Panc1 (cell line): ENCODE measurements at regions not wholly inside any gene's neighbourhood (a gene's known extent, or its start where the extent isn't known, plus 50 kb on each side); places are given as distances from the start of the nearest gene placed in this dataset.

Source experiments
- ATAC-seq: fragments of 200-7000 bp; cut with Tn5 transposase; 2 replicates; pipeline ENCODE4 v1.9.1; 2020; ENCODE audit warnings: mild to moderate bottlenecking, moderate library complexity
- BruUV-seq: library from RNA; stranded (reverse); fragments of 400-500 nt; replicated peaks from 2 replicates; lab custom pipeline; 2021; lab: Mats Ljungman, UMichigan
- CTCF ChIA-PET: fragments of 300-600 bp; sonication (Branson Sonifier 250); formaldehyde crosslinking; loops from one replicate; lab custom pipeline; 2022; ENCODE audit warnings: antibody characterized with exemption; lab: Charles Lee
- POLR2A ChIA-PET: fragments of 300-600 bp; sonication (Branson Sonifier 250); formaldehyde crosslinking; loops from one replicate; lab custom pipeline; 2022; ENCODE audit warnings: antibody characterized with exemption; lab: Charles Lee
- DNase-seq: peaks from one replicate; pipeline ENCODE4 v3.0.0-alpha.2; 2010; ENCODE audit warnings: low read depth, low spot score
- H3K27ac ChIP-seq: 2 replicates; pipeline ENCODE4 v1.5.1; 2011; ENCODE audit warnings: mild to moderate bottlenecking, low read length, inconsistent platforms
- H3K27me3 ChIP-seq: fragments of 200-500 bp; sonication (Bioruptor generic); 2 replicates; pipeline ENCODE4 v1.6.0; 2014; ENCODE audit warnings: low read length, inconsistent platforms; ENCODE audit not compliant: control insufficient read depth, insufficient read depth
- H3K36me3 ChIP-seq: fragments of 200-500 bp; sonication (Bioruptor generic); 2 replicates; pipeline ENCODE4 v1.5.1; 2014; ENCODE audit warnings: inconsistent platforms, mild to moderate bottlenecking, low read length, moderate library complexity; ENCODE audit not compliant: control insufficient read depth, insufficient read depth
- H3K4me1 ChIP-seq: 2 replicates; pipeline ENCODE4 v1.5.1; 2011; ENCODE audit warnings: inconsistent platforms, mild to moderate bottlenecking, low read length, moderate library complexity; ENCODE audit not compliant: control insufficient read depth, insufficient read depth
- H3K4me3 ChIP-seq, 2 experiments: 2 replicates each; pipeline ENCODE4 v1.5.1; 2011 to 2012; ENCODE audit warnings: low read depth in 2 of 2, low read length in 2 of 2, mild to moderate bottlenecking in 2 of 2, inconsistent platforms in 1 of 2, moderate library complexity in 1 of 2
- H3K9me3 ChIP-seq: fragments of 200-500 bp; sonication (Bioruptor generic); 2 replicates; pipeline ENCODE4 v1.5.1; 2014; ENCODE audit warnings: low read depth, mild to moderate bottlenecking, inconsistent platforms, low read length, moderate library complexity; ENCODE audit not compliant: control insufficient read depth, insufficient read depth
- POLR2AphosphoS5 ChIP-seq: IDR thresholded peaks from 2 replicates; pipeline ENCODE4 v1.6.1; 2012; ENCODE audit warnings: mild to moderate bottlenecking, low read depth, low read length, moderate library complexity
- SIN3A ChIP-seq: IDR thresholded peaks from 2 replicates; pipeline ENCODE4 v1.6.1; 2012; ENCODE audit warnings: low read depth, mild to moderate bottlenecking, low read length, moderate library complexity, borderline replicate concordance; ENCODE audit not compliant: insufficient read depth
- TCF7L2 ChIP-seq: IDR thresholded peaks from 2 replicates; pipeline ENCODE4 v1.6.1; 2011; ENCODE audit warnings: mild to moderate bottlenecking, low read depth, low read length, inconsistent platforms
- in situ Hi-C: cut with HindIII; loops from 2 replicates; pipeline ENCODE4 v1.10.0; 2016; ENCODE audit warnings: low sequenced_read_pairs, low pct_unique_long_range_greater_than_20kb
- intact Hi-C: fragments of 100-400 bp; cut with micrococcal nuclease; formaldehyde crosslinking; loops from one replicate; pipeline ENCODE4 v1.10.0; 2022; ENCODE audit not compliant: unreplicated experiment
- TF ChIP-seq, protein P1 (sequence below), 2 experiments: IDR thresholded peaks; 2 replicates each; pipeline ENCODE4 v1.6.1; 2011 to 2012; ENCODE audit warnings: low read depth in 2 of 2, control low read depth in 1 of 2, low read length in 1 of 2, mild to moderate bottlenecking in 1 of 2, moderate library complexity in 1 of 2; ENCODE audit not compliant: insufficient read depth in 1 of 2
- TF ChIP-seq, protein P2 (sequence below): fragments of 450-650 bp; IDR thresholded peaks from 2 replicates; pipeline ENCODE4 v1.5.1; 2017; ENCODE audit warnings: mild to moderate bottlenecking

DNA sequence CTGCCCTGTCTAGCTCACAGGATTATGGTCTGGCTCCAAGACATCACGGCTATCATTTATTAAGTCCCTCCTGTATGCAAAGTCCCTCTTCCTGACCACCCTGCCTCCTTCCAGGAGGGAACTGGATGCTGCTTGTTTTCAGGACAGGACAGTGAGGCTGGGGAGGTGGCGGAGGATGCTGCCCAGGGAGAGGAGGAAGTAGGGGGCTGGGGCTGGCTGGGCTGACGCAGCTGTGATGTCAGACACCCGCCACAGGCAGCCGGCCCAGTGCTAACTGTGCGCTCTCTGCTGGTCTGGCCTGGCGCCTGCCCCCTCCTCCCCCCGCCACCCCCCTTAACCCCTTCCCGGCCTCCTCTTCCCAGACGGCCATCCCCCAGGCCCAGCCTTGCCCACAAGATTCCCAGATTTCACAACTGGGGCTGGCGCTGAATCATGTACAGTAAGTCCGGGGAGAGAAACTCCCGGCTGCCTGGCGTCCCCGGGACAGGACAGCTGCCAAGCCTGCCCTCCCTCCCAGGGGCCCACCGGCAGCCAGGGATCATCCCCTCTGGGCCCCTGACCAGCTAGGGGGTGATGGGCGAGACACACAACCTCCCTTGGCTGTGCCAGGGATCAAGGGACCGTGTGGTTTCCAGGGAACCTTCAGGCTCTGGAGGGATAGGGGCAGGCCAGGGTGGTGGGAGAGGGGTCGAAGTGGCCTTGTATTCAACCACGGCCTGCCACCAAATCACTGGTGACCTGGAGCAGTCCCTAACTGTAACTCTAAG lies 118.1 kb downstream of the CEBPB start:
- Histone ChIP-seq H3K27me3 (no peaks in the 10 kb centered on the region), H3K4me1 (peaks cover 58% of the 10 kb centered on the region), H3K27ac (peak overlapping the region; percentile 84), H3K9me3 (no peaks in the 10 kb centered on the region), H3K4me3 (peak overlapping the region; percentile 22 to 54), H3K36me3 (no peaks in the 10 kb centered on the region)
- TF ChIP-seq TCF7L2, result no peak
- no peak for TF ChIP-seq POLR2AphosphoS5
- TF ChIP-seq, protein P1, sequence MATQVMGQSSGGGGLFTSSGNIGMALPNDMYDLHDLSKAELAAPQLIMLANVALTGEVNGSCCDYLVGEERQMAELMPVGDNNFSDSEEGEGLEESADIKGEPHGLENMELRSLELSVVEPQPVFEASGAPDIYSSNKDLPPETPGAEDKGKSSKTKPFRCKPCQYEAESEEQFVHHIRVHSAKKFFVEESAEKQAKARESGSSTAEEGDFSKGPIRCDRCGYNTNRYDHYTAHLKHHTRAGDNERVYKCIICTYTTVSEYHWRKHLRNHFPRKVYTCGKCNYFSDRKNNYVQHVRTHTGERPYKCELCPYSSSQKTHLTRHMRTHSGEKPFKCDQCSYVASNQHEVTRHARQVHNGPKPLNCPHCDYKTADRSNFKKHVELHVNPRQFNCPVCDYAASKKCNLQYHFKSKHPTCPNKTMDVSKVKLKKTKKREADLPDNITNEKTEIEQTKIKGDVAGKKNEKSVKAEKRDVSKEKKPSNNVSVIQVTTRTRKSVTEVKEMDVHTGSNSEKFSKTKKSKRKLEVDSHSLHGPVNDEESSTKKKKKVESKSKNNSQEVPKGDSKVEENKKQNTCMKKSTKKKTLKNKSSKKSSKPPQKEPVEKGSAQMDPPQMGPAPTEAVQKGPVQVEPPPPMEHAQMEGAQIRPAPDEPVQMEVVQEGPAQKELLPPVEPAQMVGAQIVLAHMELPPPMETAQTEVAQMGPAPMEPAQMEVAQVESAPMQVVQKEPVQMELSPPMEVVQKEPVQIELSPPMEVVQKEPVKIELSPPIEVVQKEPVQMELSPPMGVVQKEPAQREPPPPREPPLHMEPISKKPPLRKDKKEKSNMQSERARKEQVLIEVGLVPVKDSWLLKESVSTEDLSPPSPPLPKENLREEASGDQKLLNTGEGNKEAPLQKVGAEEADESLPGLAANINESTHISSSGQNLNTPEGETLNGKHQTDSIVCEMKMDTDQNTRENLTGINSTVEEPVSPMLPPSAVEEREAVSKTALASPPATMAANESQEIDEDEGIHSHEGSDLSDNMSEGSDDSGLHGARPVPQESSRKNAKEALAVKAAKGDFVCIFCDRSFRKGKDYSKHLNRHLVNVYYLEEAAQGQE (IDR thresholded peaks at IDR 0.05; ENCODE audit: insufficient read depth in 1 of 2, low read depth in 2 of 2, low read length in 1 of 2), result no peak
- in situ Hi-C loops (no loop called here), intact Hi-C loops (no loop called here)
- peak; percentile 30 for DNase-seq
- CTCF ChIA-PET, result interaction anchor here (0.6 kb wide), 1 partner anchor 30 kb away, joined by 3 read pairs; no protein-coding TSS in a partner anchor
- POLR2A ChIA-PET, result interaction anchor here (0.5 to 0.6 kb wide), 2 partner anchors 63 to 138 kb away, joined by 4 read pairs; no protein-coding TSS in a partner anchor
- ATAC-seq, result peak; percentile 78
- no TSS peak for BruUV-seq

DNA sequence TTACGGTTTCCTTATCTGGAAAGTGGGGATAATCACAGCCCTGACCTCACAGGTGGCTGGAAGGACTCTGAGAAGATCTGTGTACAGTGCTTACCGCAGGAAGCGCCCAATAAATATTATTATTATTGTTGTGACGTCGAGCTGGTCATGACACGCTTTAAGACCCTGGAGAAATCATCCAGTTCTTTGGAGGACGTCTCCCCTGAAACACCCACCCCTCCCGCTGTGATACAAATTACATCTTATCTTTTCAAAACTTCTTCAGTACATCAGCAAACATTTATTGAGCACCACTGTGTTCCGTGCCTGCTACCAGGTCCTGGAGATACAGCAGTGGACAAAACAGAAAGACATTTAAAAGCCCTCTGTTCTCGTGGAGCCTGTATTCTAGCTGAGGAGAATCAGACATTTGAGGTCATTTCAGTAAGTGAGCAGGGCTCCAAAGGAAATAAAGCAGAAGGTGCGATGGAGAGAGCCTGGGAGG lies 118.7 kb downstream of the CEBPB start:
- POLR2A ChIA-PET, result no interaction called here
- Histone ChIP-seq H3K4me3 (peak overlapping the region; percentile 22 to 54), H3K27ac (peak overlapping the region; percentile 84), H3K9me3 (no peaks in the 10 kb centered on the region), H3K27me3 (no peaks in the 10 kb centered on the region), H3K4me1 (peaks cover 53% of the 10 kb centered on the region), H3K36me3 (no peaks in the 10 kb centered on the region)
- DNase-seq (no peak), ATAC-seq (peak; percentile 13; the same call in 1 of the 2 replicates)
- intact Hi-C loops, result no loop called here
- CTCF ChIA-PET, result interaction anchor here (0.6 kb wide), 1 partner anchor 29 kb away, joined by 3 read pairs; no protein-coding TSS in a partner anchor
- no TSS peak for BruUV-seq
- TF ChIP-seq SIN3A, result no peak
- TF ChIP-seq POLR2AphosphoS5, result no peak
- TF ChIP-seq, protein P1 (IDR thresholded peaks at IDR 0.05; ENCODE audit: insufficient read depth in 1 of 2, low read depth in 2 of 2, low read length in 1 of 2), result no peak
- TF ChIP-seq, protein P2, sequence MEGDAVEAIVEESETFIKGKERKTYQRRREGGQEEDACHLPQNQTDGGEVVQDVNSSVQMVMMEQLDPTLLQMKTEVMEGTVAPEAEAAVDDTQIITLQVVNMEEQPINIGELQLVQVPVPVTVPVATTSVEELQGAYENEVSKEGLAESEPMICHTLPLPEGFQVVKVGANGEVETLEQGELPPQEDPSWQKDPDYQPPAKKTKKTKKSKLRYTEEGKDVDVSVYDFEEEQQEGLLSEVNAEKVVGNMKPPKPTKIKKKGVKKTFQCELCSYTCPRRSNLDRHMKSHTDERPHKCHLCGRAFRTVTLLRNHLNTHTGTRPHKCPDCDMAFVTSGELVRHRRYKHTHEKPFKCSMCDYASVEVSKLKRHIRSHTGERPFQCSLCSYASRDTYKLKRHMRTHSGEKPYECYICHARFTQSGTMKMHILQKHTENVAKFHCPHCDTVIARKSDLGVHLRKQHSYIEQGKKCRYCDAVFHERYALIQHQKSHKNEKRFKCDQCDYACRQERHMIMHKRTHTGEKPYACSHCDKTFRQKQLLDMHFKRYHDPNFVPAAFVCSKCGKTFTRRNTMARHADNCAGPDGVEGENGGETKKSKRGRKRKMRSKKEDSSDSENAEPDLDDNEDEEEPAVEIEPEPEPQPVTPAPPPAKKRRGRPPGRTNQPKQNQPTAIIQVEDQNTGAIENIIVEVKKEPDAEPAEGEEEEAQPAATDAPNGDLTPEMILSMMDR, result no peak
- TF ChIP-seq TCF7L2, result no peak
- in situ Hi-C loops, result no loop called here
